GM12874 (cell line): ENCODE measurements at regions not wholly inside any gene's neighbourhood (a gene's known extent, or its start where the extent isn't known, plus 50 kb on each side); places are given as distances from the start of the nearest gene placed in this dataset.

ENCODE experiments used
- TF ChIP-seq, protein P1 (sequence below): IDR thresholded peaks from 2 replicates; pipeline ENCODE4 v1.5.1; 2011; ENCODE audit warnings: low read depth, mild to moderate bottlenecking, control low read depth, low read length, moderate library complexity; ENCODE audit not compliant: insufficient read depth

DNA sequence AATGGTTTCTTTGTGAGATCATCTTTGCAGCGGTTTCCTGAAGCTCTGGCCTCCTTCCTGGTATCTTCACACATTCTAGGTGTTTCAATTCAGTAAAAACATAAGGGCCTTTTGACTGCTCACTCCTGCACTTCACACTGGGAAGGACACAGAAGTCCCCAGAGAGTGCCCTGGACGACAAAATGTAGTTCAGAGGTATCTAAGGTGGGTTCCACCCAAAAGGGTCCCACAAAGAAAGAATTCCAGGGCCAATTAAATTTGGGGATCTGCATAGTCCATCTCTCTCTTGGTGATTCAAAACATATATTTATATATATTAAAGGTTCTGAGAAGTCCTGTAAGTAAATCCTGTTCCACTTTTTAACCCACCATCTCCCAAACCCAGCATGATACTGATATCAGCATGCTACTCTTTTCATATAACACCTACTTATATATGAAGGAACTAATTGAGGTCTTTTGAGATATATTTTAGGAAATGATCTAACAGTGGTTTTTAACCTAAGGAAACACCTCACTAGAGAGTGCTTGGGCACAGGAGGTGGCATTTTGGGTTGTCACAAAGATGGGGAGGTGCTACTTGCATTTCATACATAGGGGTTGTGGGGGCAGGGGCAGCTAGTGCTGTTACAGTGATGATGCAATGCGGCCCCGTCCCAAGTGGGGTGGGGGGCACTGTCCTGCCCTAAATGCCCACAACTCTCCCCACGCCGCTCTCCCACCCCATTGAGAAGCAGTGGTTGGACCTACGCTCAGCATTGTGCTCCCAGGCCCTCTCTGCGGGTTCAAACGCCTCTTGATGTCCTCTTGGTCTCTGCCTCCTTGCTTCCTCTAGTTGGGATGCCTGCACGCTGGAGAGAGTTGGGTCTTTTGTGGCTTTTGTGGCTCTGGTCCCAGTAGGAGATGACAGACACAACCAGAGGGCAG, 109.4 kb downstream of the ARF6 start:
- TF ChIP-seq, protein P1, sequence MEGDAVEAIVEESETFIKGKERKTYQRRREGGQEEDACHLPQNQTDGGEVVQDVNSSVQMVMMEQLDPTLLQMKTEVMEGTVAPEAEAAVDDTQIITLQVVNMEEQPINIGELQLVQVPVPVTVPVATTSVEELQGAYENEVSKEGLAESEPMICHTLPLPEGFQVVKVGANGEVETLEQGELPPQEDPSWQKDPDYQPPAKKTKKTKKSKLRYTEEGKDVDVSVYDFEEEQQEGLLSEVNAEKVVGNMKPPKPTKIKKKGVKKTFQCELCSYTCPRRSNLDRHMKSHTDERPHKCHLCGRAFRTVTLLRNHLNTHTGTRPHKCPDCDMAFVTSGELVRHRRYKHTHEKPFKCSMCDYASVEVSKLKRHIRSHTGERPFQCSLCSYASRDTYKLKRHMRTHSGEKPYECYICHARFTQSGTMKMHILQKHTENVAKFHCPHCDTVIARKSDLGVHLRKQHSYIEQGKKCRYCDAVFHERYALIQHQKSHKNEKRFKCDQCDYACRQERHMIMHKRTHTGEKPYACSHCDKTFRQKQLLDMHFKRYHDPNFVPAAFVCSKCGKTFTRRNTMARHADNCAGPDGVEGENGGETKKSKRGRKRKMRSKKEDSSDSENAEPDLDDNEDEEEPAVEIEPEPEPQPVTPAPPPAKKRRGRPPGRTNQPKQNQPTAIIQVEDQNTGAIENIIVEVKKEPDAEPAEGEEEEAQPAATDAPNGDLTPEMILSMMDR = no peak

DNA sequence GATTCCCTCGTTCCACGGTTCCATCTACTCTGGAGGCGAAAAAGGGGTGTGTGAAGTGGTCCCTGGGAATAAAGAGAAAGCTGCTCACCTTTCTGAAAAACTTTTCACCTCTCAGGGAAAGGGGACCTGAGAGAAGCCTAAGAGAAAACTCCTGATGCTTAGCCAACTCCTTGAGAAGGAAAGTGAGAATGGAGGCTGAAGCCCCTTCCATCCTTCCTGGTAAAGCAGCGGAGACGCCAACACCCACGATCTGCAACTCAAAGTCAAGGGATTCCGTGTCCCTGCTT, 110.0 kb downstream of the ARF6 start:
- TF ChIP-seq, protein P1 = no peak

- TF ChIP-seq, protein P1 = peak; percentile 32; the same call in 1 of the 2 replicates
These were observed 110.5 kb downstream of the ARF6 start for GRCh38 chr14:50003213-50004021.

- TF ChIP-seq, protein P1 = no peak
These were observed 110.2 kb downstream of the VCPKMT start for GRCh38 chr14:50006141-50006540.

GRCh38 chr14:50007123-50007903, 109.1 kb downstream of the VCPKMT start:
- TF ChIP-seq, protein P1 = no peak

DNA sequence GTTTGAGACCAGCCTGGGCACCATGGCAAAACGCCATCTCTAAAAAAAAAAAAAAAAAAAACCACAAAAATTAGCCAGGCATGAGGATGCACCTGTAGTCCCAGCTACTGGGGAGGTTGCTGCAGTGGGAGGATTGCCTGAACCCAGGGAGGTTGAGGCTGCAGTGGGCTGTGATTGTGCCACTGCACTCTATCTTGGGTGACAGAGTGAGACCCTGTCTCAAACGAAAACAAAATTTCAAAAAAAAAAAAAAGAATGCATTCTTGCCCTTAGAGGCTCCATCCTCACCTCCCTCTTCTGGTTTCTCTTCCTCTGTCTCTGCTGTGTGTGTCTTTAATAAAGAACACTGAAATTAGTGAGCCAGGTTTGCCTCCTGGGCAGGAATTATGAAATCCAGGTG, 107.8 kb downstream of the VCPKMT start:
- TF ChIP-seq, protein P1 = no peak

DNA sequence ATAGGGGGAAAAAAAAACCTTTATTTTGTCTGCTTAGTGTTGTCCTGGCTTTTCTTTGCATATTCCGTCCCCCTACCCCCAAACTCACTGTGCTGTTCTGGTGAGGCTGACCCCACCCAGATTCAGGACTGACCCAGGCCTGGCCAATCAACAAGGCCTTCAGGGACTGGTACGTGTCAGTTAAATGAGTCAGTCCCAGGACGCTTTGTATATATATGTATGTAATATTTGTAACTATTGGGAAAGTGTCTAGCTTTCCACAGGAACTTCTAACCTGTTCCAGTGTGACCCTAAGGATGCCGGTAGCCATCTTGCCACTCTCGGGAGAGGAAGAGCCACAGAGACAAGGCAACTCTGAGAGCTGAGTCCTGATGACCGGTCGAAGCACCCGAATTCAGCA, 107.4 kb downstream of the VCPKMT start:
- TF ChIP-seq, protein P1 = no peak
